Kidney (tissue), 13 donors: ENCODE measurements at regions not wholly inside any gene's neighbourhood (a gene's known extent, or its start where the extent isn't known, plus 50 kb on each side); places are given as distances from the start of the nearest gene placed in this dataset.

ENCODE experiments used
- DNase-seq, 5 donors: peaks; one replicate each; pipeline ENCODE4 v3.0.0-alpha.2; 2013 to 2020
- FAIRE-seq: peaks from 2 replicates; lab custom pipeline; 2012; peaks lifted over from hg19 to GRCh38; lab: Jason Lieb, UNC
- H3K27ac ChIP-seq, 2 donors: one replicate each; pipeline ENCODE4 v1.7.0; 2013; ENCODE audit warnings: low read depth in 2 of 2, low read length in 2 of 2, inconsistent platforms in 1 of 2
- H3K27me3 ChIP-seq: one replicate; pipeline ENCODE4 v1.7.1; 2013; ENCODE audit warnings: low read length, inconsistent platforms; ENCODE audit not compliant: control insufficient read depth, insufficient read depth
- H3K36me3 ChIP-seq, 3 donors: one replicate each; pipeline versions ENCODE4 v1.7.0 to v1.7.1; 2013; ENCODE audit warnings: low read length in 3 of 3, control low read depth in 1 of 3, inconsistent platforms in 1 of 3; ENCODE audit not compliant: insufficient read depth in 3 of 3, control insufficient read depth in 2 of 3
- H3K4me1 ChIP-seq, 3 donors: one replicate each; pipeline versions ENCODE4 v1.7.0 to v1.7.1; 2013; ENCODE audit warnings: low read length in 3 of 3, inconsistent platforms in 1 of 3, low read depth in 1 of 3; ENCODE audit not compliant: control insufficient read depth in 2 of 3, insufficient read depth in 2 of 3
- H3K4me3 ChIP-seq, 3 donors: one replicate each; pipeline versions ENCODE4 v1.7.0 to v1.8.1; 2013; ENCODE audit warnings: low read length in 3 of 3, control low read depth in 1 of 3, inconsistent platforms in 1 of 3
- H3K9ac ChIP-seq, 3 donors: one replicate each; pipeline versions ENCODE4 v1.7.0 to v1.7.1; 2013; ENCODE audit warnings: low read length in 3 of 3, control low read depth in 1 of 3, inconsistent platforms in 1 of 3
- H3K9me3 ChIP-seq, 3 donors: one replicate each; pipeline versions ENCODE4 v1.7.0 to v1.7.1; 2013; ENCODE audit warnings: low read length in 3 of 3, control low read depth in 1 of 3, inconsistent platforms in 1 of 3; ENCODE audit not compliant: control insufficient read depth in 2 of 3, insufficient read depth in 1 of 3
- intact Hi-C: fragments of 100-400 bp; cut with DNase I; formaldehyde crosslinking; loops from one replicate; pipeline ENCODE4 v1.11.1; 2022
- TF ChIP-seq, protein P1 (sequence below): IDR thresholded peaks from 3 replicates; pipeline ENCODE4 v1.5.1; 2012; ENCODE audit warnings: mild to moderate bottlenecking, moderate library complexity, borderline replicate concordance; ENCODE audit not compliant: insufficient read depth; ENCODE audit errors: extremely low read depth
- donor health status: control.
- donor health status: control.
- donor health status: control.
- donor health status: control.
- donor health status: control.
- donor health status: DM: yes; HTN: yes; CAD: no.
- donor health status: Normal renal cell carcinoma (clear cell type).

DNA sequence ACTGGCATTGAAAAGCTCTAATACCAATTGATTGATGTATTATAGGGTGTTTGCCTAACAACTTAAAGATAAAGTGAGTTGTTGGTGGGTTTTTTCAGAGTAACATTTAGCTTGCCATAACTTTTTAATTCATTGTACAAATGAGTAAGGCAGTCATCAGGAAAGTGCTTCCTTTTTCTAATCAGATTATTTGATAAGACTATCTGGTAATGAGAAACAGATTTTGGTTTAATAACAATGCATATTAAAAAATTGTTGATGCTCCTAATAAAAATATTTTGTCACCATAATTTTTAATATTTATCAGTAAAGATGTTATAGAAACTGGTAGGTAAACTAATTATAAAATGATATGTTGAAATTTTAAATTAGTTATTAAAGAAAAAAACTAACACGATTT is 51.3 kb downstream of the BLTP1 start:
- FAIRE-seq (peak; percentile 93), DNase-seq (no peak)
- H3K27me3 ChIP-seq, result no peaks in the 10 kb centered on the region
- intact Hi-C loops, result no loop called here
- H3K9ac ChIP-seq, result no peak overlapping the region
- H3K27ac ChIP-seq, result no peak overlapping the region
- no peak overlapping the region for H3K4me3 ChIP-seq
- TF ChIP-seq, protein P1, sequence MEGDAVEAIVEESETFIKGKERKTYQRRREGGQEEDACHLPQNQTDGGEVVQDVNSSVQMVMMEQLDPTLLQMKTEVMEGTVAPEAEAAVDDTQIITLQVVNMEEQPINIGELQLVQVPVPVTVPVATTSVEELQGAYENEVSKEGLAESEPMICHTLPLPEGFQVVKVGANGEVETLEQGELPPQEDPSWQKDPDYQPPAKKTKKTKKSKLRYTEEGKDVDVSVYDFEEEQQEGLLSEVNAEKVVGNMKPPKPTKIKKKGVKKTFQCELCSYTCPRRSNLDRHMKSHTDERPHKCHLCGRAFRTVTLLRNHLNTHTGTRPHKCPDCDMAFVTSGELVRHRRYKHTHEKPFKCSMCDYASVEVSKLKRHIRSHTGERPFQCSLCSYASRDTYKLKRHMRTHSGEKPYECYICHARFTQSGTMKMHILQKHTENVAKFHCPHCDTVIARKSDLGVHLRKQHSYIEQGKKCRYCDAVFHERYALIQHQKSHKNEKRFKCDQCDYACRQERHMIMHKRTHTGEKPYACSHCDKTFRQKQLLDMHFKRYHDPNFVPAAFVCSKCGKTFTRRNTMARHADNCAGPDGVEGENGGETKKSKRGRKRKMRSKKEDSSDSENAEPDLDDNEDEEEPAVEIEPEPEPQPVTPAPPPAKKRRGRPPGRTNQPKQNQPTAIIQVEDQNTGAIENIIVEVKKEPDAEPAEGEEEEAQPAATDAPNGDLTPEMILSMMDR, result no peak
- H3K9me3 ChIP-seq, result no peaks in the 10 kb centered on the region
- peaks cover 0 to 30% (median 13%) of the 10 kb centered on the region in 3 donors for H3K36me3 ChIP-seq
- no peaks in the 10 kb centered on the region for H3K4me1 ChIP-seq

DNA sequence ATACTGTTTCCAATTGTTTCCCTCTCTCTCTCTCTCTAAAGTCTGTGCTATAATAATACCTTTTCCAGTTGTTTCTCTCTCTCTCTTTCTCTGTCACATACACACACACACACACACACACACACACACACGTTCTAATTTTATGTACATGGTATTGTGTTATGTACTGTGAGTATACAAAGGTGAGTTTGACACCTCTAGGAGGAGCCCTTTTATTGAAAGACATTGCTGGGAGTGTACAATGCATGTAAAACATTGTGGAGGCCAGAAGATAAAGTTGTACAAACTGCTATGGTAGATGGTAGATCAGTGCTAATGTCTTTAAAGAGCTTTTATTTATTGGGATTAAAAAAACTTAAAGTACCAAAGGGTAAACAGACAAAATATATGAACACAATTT is 53.6 kb downstream of the BLTP1 start:
- H3K27ac ChIP-seq, result no peak overlapping the region
- TF ChIP-seq, protein P1, result no peak
- no peaks in the 10 kb centered on the region for H3K9me3 ChIP-seq
- no peak for DNase-seq
- intact Hi-C loops, result no loop called here
- FAIRE-seq, result no peak
- H3K36me3 ChIP-seq, result peaks cover 0 to 22% (median 12%) of the 10 kb centered on the region in 3 donors
- H3K4me1 ChIP-seq, result no peaks in the 10 kb centered on the region
- H3K9ac ChIP-seq, result no peak overlapping the region
- H3K27me3 ChIP-seq, result no peaks in the 10 kb centered on the region
- no peak overlapping the region for H3K4me3 ChIP-seq

DNA sequence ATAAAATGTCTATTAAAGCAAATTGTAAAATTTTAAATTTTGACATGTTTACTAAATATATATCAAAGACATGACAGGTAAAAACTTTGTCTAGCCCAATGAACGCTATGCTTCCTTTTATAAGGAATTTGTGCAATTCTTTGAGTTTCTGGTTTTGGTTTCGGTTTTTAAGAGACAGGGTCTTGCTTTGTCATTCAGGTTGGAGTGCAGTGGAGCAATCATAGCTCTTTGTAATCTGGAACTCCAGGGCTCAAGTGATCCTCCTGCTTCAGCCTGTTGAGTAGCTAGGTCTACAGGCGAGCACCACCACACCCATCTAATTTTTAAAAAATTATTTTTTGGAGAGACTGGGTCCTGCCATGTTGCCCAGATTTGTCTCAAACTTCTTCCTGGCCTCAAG is 60.7 kb downstream of the BLTP1 start:
- FAIRE-seq (no peak), DNase-seq (no peak)
- no peak overlapping the region for H3K4me3 ChIP-seq
- intact Hi-C loops, result no loop called here
- TF ChIP-seq, protein P1, result no peak
- H3K4me1 ChIP-seq, result no peaks in the 10 kb centered on the region
- no peak overlapping the region for H3K27ac ChIP-seq
- no peak overlapping the region for H3K9ac ChIP-seq
- peaks cover 0 to 17% (median 4%) of the 10 kb centered on the region in 3 donors for H3K36me3 ChIP-seq
- H3K27me3 ChIP-seq, result no peaks in the 10 kb centered on the region
- no peaks in the 10 kb centered on the region for H3K9me3 ChIP-seq

DNA sequence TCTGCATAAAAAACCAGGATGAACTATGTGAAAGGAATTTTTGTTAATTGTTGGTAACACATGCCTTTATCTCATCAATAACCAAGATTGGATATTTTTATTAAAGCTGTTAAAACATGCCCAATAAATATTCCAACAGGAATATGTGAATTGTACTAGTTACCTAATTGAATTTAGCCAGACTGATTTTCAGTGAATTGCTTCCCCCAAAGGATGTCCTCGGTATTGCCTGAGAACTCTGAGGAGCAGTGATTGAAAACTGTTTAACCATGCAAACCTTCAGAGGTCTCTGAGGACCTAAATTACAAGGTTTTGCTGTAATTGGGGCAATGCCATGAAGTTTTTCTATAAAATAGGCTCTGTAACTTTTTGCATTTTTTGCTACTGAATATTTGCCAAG is 66.6 kb downstream of the BLTP1 start:
- no peak overlapping the region for H3K4me3 ChIP-seq
- FAIRE-seq (no peak), DNase-seq (peak in 2 of 5 donors; percentile 2 to 18)
- H3K9ac ChIP-seq, result no peak overlapping the region
- H3K36me3 ChIP-seq, result peaks cover 0 to 14% (median 8%) of the 10 kb centered on the region in 3 donors
- no peak overlapping the region for H3K27ac ChIP-seq
- no peaks in the 10 kb centered on the region for H3K4me1 ChIP-seq
- H3K9me3 ChIP-seq, result no peaks in the 10 kb centered on the region
- intact Hi-C loops, result no loop called here
- no peaks in the 10 kb centered on the region for H3K27me3 ChIP-seq
- TF ChIP-seq, protein P1, result no peak
